H9 (cell line): ENCODE measurements at regions not wholly inside any gene's neighbourhood (a gene's known extent, or its start where the extent isn't known, plus 50 kb on each side); places are given as distances from the start of the nearest gene placed in this dataset.

ENCODE experiments used
- DNase-seq: peaks from one replicate; pipeline ENCODE4 v3.0.0-alpha.2; 2017
- H2AFZ ChIP-seq: one replicate; pipeline ENCODE4 v1.6.1; 2013; ENCODE audit warnings: mild to moderate bottlenecking, low read length, control low read depth, moderate library complexity
- H2AK5ac ChIP-seq: 2 replicates; pipeline ENCODE4 v1.6.1; 2013; ENCODE audit warnings: low read length, control low read depth, mixed read lengths; ENCODE audit not compliant: insufficient read length
- H2BK120ac ChIP-seq: one replicate; pipeline ENCODE4 v1.6.1; 2013; ENCODE audit warnings: low read depth, mild to moderate bottlenecking, low read length, control low read depth, inconsistent platforms; ENCODE audit not compliant: poor library complexity, severe bottlenecking
- H2BK12ac ChIP-seq: 2 replicates; pipeline ENCODE4 v1.6.1; 2013; ENCODE audit warnings: low read length, control low read depth, mixed read lengths, low read depth; ENCODE audit not compliant: insufficient read length
- H2BK15ac ChIP-seq: 2 replicates; pipeline ENCODE4 v1.6.1; 2013; ENCODE audit warnings: low read depth, low read length, control low read depth
- H2BK20ac ChIP-seq: one replicate; pipeline ENCODE4 v1.6.1; 2013; ENCODE audit warnings: low read depth, mild to moderate bottlenecking, low read length, control low read depth, inconsistent platforms; ENCODE audit not compliant: poor library complexity, severe bottlenecking
- H2BK5ac ChIP-seq: 2 replicates; pipeline ENCODE4 v1.6.1; 2013; ENCODE audit warnings: low read length, control low read depth, mixed read lengths; ENCODE audit not compliant: insufficient read length
- H3K14ac ChIP-seq: 2 replicates; pipeline ENCODE4 v1.6.1; 2013; ENCODE audit warnings: low read length, control low read depth; ENCODE audit not compliant: insufficient read depth
- H3K18ac ChIP-seq: 2 replicates; pipeline ENCODE4 v1.6.1; 2013; ENCODE audit warnings: low read depth, mild to moderate bottlenecking, mixed read lengths, low read length, control low read depth; ENCODE audit not compliant: insufficient read length
- H3K23ac ChIP-seq: 2 replicates; pipeline ENCODE4 v1.6.1; 2013; ENCODE audit warnings: low read length, control low read depth, mixed read lengths, low read depth; ENCODE audit not compliant: insufficient read length
- H3K23me2 ChIP-seq: 2 replicates; pipeline ENCODE4 v1.6.1; 2013; ENCODE audit warnings: low read depth, mild to moderate bottlenecking, mixed read lengths, low read length, control low read depth; ENCODE audit not compliant: insufficient read length, poor library complexity, severe bottlenecking
- H3K27ac ChIP-seq: 2 replicates; pipeline ENCODE4 v1.5.1; 2013; ENCODE audit warnings: low read length, control low read depth, mixed read lengths, low read depth; ENCODE audit not compliant: insufficient read length
- H3K27me3 ChIP-seq: 2 replicates; pipeline ENCODE4 v1.6.1; 2013; ENCODE audit warnings: low read length, control low read depth, inconsistent platforms; ENCODE audit not compliant: insufficient read depth
- H3K4ac ChIP-seq: 2 replicates; pipeline ENCODE4 v1.6.1; 2013; ENCODE audit warnings: low read depth, mild to moderate bottlenecking, control low read depth, inconsistent platforms, low read length, moderate library complexity
- H3K4me1 ChIP-seq: 2 replicates; pipeline ENCODE4 v1.6.1; 2013; ENCODE audit warnings: low read length, control low read depth, inconsistent platforms; ENCODE audit not compliant: insufficient read depth
- H3K4me2 ChIP-seq: 2 replicates; pipeline ENCODE4 v1.6.1; 2013; ENCODE audit warnings: low read length, control low read depth, mixed read lengths; ENCODE audit not compliant: insufficient read length, insufficient read depth
- H3K56ac ChIP-seq: 2 replicates; pipeline ENCODE4 v1.6.1; 2013; ENCODE audit warnings: low read depth, mild to moderate bottlenecking, mixed read lengths, low read length, control low read depth; ENCODE audit not compliant: insufficient read length
- H3K79me1 ChIP-seq: 2 replicates; pipeline ENCODE4 v1.6.1; 2013; ENCODE audit warnings: low read depth, mild to moderate bottlenecking, moderate library complexity, low read length, control low read depth, inconsistent platforms; ENCODE audit not compliant: insufficient read depth, poor library complexity, severe bottlenecking
- H3K79me2 ChIP-seq: 2 replicates; pipeline ENCODE4 v1.6.1; 2013; ENCODE audit warnings: low read length, control low read depth, inconsistent platforms; ENCODE audit not compliant: insufficient read depth
- H3K9ac ChIP-seq: 2 replicates; pipeline ENCODE4 v1.6.1; 2013; ENCODE audit warnings: low read length, control low read depth, mixed read lengths; ENCODE audit not compliant: insufficient read length; ENCODE audit errors: extremely low read depth
- H3K9me3 ChIP-seq: one replicate; pipeline ENCODE4 v1.6.1; 2013; ENCODE audit warnings: low read depth, low read length, inconsistent platforms; ENCODE audit not compliant: control insufficient read depth
- H3T11ph ChIP-seq: one replicate; pipeline ENCODE4 v1.6.1; 2013; ENCODE audit warnings: mild to moderate bottlenecking, low read length, control low read depth, inconsistent platforms
- H4K20me1 ChIP-seq: one replicate; pipeline ENCODE4 v1.6.1; 2013; ENCODE audit not compliant: control insufficient read depth, insufficient read length, insufficient read depth
- H4K5ac ChIP-seq: 2 replicates; pipeline ENCODE4 v1.6.1; 2013; ENCODE audit warnings: low read depth, mild to moderate bottlenecking, mixed read lengths, low read length, control low read depth; ENCODE audit not compliant: insufficient read length
- H4K8ac ChIP-seq: replicated peaks from 2 replicates; pipeline ENCODE4 v1.6.1; 2013; ENCODE audit warnings: low read length, control low read depth, mixed read lengths, low read depth; ENCODE audit not compliant: insufficient read length
- H4K91ac ChIP-seq: 2 replicates; pipeline ENCODE4 v1.6.1; 2013; ENCODE audit warnings: low read depth, mild to moderate bottlenecking, moderate library complexity, mixed read lengths, low read length, control low read depth; ENCODE audit not compliant: insufficient read length
- H3K27ac Mint-ChIP-seq, 3 experiments: 2 replicates in 2 of 3; 3 replicates in 1 of 3; pipeline ENCODE4 v1.8.0; 2020 to 2021; ENCODE audit warnings: mixed read lengths in 3 of 3, mild to moderate bottlenecking in 1 of 3, moderate library complexity in 1 of 3
- H3K27me3 Mint-ChIP-seq: 2 replicates; pipeline ENCODE4 v1.8.0; 2021; ENCODE audit warnings: low read depth, mild to moderate bottlenecking, moderate library complexity, mixed read lengths
- H3K36me3 Mint-ChIP-seq, 3 experiments: 2 replicates in 2 of 3; 3 replicates in 1 of 3; pipeline ENCODE4 v1.8.0; 2020 to 2021; ENCODE audit warnings: low read depth in 3 of 3, mixed read lengths in 3 of 3; ENCODE audit not compliant: insufficient read depth in 1 of 3
- H3K4me1 Mint-ChIP-seq, 2 experiments: 2 replicates each; pipeline ENCODE4 v1.8.0; 2020; ENCODE audit warnings: mixed read lengths in 2 of 2
- H3K4me3 Mint-ChIP-seq, 2 experiments: 2 replicates in 1 of 2; 3 replicates in 1 of 2; pipeline ENCODE4 v1.8.0; 2020 to 2021; ENCODE audit warnings: mild to moderate bottlenecking in 2 of 2, mixed read lengths in 2 of 2, moderate library complexity in 1 of 2
- H3K9me3 Mint-ChIP-seq, 2 experiments: 2 replicates in 1 of 2; 3 replicates in 1 of 2; pipeline ENCODE4 v1.8.0; 2020; ENCODE audit warnings: mild to moderate bottlenecking in 2 of 2, mixed read lengths in 2 of 2, moderate library complexity in 1 of 2
- CTCF ChIP-seq: fragments of 200-600 bp; sonication (generic); conservative IDR thresholded peaks from 3 replicates; pipeline ENCODE4 v1.8.0; 2021; ENCODE audit warnings: antibody characterized with exemption, mild to moderate bottlenecking
- WGBS: extraction: QIAGEN DNeasy Blood & Tissue Kit; methylation state at CpG from one replicate; pipeline ENCODE4 v1.1.7; 2013; ENCODE audit warnings: missing lambda C conversion rate, low lambda C conversion rate, mixed read lengths; ENCODE audit not compliant: insufficient read length; ENCODE audit errors: extremely low coverage; 5-methylcytosine and 5-hydroxymethylcytosine counted together

- Histone ChIP-seq H3K27ac (no peak overlapping the region), H2BK20ac (no peak overlapping the region), H3K18ac (no peak overlapping the region), H3K23ac (no peak overlapping the region), H3K4ac (no peak overlapping the region), H2BK120ac (no peak overlapping the region), H3T11ph (no peak overlapping the region), H3K56ac (no peak overlapping the region), H4K91ac (no peak overlapping the region), H4K20me1 (no peaks in the 10 kb centered on the region), H2BK15ac (no peak overlapping the region), H3K4me1 (no peaks in the 10 kb centered on the region; the same call in 1 of the 2 replicates), H3K9me3 (no peaks in the 10 kb centered on the region), H2AK5ac (no peak overlapping the region), H3K79me2 (no peaks in the 10 kb centered on the region), H3K23me2 (no peaks in the 10 kb centered on the region), H3K14ac (no peak overlapping the region), H3K79me1 (no peaks in the 10 kb centered on the region), H3K27me3 (no peaks in the 10 kb centered on the region; the same call in 1 of the 2 replicates), H3K4me2 (no peak overlapping the region), H4K5ac (no peak overlapping the region), H3K9ac (no peak overlapping the region), H4K8ac (no peak overlapping the region), H2BK5ac (no peak overlapping the region), H2BK12ac (no peak overlapping the region), H2AFZ (no peak overlapping the region)
- H3K27ac Mint-ChIP-seq: no peak overlapping the region
- H3K36me3 Mint-ChIP-seq: peaks cover 0 to 2% (median 2%) of the 10 kb centered on the region in 3 experiments; a peak in 1 of 7 replicates
- no peak for TF ChIP-seq CTCF
- H3K9me3 Mint-ChIP-seq: no peaks in the 10 kb centered on the region; a peak in 1 of 5 replicates
- no peaks in the 10 kb centered on the region for H3K4me1 Mint-ChIP-seq
- no CpG with 5 or more reads among the region's 2 CpGs for WGBS
- no peak for DNase-seq
- H3K27me3 Mint-ChIP-seq: no peaks in the 10 kb centered on the region
- no peak overlapping the region for H3K4me3 Mint-ChIP-seq
Observed at GRCh38 chrX:6885909-6886308, 261.6 kb upstream of the STS start.
